DMS153 (cell line): ENCODE measurements at regions not wholly inside any gene's neighbourhood (a gene's known extent, or its start where the extent isn't known, plus 50 kb on each side); places are given as distances from the start of the nearest gene placed in this dataset.
"Not testable (repeated sequence)": the region's sequence is repeated elsewhere in the genome, so short reads cannot be mapped to it uniquely, and the experiment has no call there.

Experiments
- DNase-seq: peaks from one replicate; lab custom pipeline; 2025; lab: John Stamatoyannopoulos, UW

DNA sequence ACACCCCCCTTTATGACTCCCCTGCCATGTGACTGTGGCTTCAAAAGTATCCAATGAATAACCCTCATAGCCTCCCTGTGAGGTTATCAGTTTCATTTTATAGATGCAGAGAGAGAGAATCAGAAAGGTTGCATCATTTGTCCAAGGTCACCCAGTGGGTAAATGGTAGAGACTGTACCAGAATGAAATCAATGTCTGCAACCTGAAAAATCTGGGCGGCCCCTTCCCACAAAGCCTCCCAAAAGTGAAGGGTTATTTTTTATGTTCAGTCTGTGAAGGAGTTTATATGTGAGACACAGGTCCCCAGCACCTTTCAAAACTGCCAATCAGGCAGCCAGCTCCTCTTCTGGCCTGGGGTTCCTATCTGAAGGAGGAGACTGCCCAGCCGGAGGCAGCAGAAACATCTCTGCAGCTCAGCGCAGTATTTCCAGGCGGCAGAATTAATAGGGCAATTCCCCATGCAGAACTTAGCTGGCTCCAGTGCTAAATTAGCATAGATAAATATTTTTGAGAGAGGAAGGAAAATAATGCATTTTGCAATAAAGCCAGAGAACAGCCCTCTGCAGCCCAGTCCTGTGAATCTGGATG lies 130.8 kb upstream of the PRR20G start:
- DNase-seq, result no peak

DNA sequence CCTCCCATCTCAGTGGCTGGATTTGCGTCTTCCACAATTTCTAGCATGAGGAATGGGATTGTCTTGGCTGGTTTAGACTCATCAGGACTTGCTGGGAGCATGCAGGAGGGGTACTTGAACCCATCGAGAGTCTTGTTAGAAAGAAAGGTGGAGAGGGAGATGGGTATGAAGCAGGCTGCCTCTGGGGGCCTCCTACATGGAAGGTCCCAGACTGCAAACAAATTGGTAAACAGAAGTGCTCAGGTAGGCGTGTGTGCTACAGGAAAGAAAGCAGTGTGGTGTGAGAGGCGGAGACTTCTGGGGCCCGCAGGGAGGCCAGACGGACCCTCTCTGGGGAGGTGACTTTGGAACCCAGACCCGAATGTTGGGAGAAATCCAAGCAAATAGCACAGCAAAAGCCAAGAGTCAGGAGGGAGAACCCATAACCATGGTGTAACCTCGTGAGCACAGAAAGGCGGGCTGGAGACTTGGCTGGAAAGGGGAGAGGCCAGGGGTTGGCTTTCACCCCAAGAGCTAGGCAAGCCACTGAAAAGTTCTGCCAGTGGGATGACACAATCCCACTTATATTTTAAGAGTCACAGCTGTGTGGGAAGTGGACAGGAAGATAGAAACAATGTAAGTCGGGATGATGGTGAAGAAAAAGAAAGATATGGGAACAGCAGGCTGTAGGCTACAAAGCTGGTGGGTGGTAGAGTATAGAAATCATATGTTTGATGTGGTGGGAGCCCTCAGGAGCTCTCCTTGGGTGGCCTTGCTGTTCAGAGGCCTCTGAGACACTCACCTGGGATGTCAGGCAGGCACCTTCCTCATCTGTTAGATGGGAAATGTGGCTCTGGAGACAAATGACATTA lies 130.1 kb upstream of the PRR20G start:
- no peak for DNase-seq

DNA sequence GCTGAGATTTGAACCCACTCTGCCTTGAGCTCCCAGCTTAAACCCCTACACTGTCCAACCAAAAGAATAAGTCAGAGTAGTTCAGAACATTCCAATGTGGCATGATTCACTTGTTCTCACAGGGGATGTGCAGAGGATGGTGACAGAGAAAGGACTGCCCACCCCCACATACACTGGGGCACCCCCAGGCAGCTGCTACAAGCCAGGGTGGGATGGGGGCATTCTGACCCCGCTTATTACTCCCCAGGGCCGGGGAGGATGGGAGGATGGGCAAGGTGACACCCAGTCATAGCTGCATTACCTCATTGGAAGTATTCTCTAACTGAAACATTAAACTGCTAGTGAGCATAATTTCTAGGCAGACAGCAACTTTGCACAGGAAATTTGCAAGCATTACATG lies 126.0 kb upstream of the PRR20G start:
- no peak for DNase-seq

- DNase-seq, result no peak
These were observed 125.5 kb upstream of the PRR20G start for GRCh38 chr3:127413318-127413673.

- no peak for DNase-seq
These were observed 124.9 kb upstream of the PRR20G start for GRCh38 chr3:127412578-127413317.

DNA sequence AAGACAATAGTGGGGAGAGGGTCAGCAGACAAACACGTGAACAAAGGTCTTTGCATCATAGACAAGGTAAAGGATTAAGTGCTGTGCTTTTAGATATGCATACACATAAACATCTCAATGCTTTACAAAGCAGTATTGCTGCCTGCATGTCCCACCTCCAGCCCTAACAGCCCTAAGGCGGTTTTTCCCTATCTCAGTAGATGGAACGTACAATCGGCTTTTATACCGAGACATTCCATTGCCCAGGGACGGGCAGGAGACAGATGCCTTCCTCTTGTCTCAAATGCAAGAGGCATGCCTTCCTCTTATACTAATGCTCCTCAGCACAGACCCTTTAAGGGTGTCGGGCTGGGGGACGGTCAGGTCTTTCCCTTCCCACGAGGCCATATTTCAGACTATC lies 124.0 kb upstream of the PRR20G start:
- not testable (repeated sequence) for DNase-seq

DNA sequence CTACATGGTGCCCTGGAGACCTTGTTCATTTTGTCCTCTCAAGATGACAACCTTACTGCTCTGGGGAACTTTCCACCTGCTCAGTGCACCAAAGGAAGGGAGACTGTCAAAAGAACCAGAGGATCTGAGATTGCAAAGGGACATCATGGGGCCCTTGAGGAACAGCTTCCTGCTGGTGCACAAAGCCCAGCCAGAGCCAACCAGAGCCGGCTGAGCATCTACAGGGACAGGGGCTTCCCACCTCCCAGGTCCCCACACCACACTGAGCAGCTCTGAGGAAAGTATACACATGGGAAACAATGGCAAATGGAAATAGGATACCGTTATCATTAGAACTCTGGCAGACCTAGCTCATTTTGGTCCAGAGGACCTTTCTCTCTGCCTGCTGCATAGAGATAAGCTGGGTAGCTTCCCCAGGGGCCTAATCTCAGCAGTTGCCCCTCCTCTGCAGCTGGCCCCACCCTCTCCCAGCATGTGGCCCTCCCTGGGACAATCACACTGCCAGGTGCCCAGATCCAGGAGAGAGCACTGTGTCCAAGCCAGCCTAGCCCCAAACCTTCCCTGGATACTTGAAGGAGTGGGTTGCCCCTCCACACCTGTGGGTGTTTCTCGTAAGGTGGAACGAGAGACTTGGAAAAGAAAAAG lies 123.4 kb upstream of the PRR20G start:
- no peak for DNase-seq

- no peak for DNase-seq
These were observed 122.8 kb upstream of the PRR20G start for GRCh38 chr3:127410678-127411077.

GRCh38 chr3:127410137-127410488 lies 122.3 kb upstream of the PRR20G start:
- no peak for DNase-seq

DNA sequence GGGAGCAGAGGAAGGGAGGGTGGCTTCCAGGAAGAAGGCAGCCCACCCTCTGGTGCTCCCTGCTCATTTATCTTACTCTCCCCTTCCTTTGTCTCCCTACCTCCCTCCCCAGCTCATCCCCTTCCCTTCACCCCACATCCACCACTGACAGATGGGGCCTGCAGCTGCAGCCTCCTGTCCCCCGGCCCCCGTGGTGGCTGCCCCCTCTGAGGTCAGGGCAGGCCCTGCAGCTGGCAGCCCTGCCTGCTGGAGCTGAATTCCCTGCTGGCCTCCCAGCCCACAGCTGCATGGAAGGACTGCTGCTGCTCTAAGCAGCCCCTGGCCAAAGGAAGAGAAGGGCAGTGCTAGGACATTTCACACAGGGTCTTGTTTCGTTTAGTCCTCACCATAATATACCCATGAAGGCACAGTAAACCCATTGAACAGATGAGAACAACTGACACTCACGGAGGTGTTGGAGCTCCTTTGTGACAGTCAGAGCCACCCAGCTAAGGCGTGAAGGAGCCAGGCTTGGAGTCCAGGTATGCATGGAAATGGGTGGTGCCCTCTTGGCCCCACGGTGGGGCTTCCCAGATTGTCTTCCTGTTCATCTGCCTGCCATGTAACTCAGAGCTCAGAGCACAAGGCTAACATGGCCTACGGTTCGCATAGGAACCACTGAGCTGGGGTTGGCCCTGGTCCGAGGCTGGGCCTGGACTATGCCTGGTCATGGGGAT lies 121.7 kb upstream of the PRR20G start:
- DNase-seq, result no peak

- DNase-seq, result no peak
These were observed 121.0 kb upstream of the PRR20G start for GRCh38 chr3:127408684-127409420.

- DNase-seq, result no peak
These were observed 120.3 kb upstream of the PRR20G start for GRCh38 chr3:127408022-127408683.

- no peak for DNase-seq
These were observed 119.4 kb upstream of the PRR20G start for GRCh38 chr3:127407026-127407939.

DNA sequence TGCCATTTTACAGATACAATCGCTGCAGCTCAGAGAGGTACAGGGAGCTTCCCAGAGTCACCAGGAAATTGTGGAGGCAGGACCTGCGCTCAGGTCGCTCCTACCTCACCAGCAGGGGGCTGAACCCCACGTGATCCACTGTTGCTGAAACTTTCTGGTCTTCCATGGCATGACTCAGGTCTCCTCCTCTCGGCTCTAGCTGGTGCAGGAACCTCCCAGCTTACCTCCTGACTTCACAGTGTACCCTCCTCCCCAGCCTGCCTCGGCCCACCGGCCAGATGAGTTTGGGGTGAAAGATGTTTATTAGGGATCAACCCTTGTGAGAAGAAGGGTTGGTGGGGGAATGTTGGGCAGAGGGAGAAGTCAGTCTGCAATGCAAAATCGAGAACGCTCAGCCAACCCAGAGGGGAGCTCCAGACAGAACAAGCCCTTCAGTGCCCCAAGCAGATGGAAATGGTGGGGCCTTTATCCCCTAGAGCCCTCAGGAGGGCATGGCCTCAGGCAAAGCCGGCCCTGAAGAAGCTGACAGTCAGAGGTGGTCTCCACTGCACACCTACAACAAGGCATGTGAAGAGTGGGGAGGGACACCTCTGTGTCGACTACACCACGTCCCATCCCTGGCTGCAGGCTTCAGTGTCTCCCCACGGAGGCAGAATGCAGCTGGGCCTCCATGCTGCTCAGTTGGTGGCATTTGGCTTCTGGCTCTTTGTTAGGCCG lies 118.6 kb upstream of the PRR20G start:
- no peak for DNase-seq

GRCh38 chr3:127405791-127406190 lies 117.9 kb upstream of the PRR20G start:
- DNase-seq, result no peak

GRCh38 chr3:127405010-127405598 lies 117.3 kb upstream of the PRR20G start:
- no peak for DNase-seq

GRCh38 chr3:127404221-127405009 lies 116.6 kb upstream of the PRR20G start:
- no peak for DNase-seq

DNA sequence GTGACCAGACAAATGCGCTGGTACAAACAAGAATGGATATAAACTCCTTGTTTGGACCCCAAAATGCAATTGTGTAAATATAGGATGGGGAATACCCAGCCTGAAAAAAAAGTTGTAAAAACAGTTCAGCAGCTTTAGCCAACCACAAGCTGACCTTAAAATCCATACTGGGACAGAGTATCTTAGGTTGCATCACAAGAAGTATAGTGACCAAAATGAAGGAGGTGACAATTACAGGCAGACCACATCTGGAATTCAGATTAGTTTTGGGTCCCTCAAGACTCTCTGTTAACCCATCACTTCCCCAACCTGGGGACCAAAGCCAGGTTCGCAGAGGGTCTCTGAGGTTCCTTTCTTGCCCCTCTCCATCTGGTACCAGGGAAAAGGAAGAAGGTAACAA lies 115.9 kb upstream of the PRR20G start:
- DNase-seq, result no peak
